ENCODE measurements at regions not wholly inside any gene's neighbourhood (a gene's known extent, or its start where the extent isn't known, plus 50 kb on each side); places are given as distances from the start of the nearest gene placed in this dataset.

GRCh38 chr5:8013948-8014710, 145.2 kb downstream of the MTRR start:
- no peak for ATAC-seq (replicated peaks)
- Mint-ChIP-seq H3K36me3 (ENCODE audit: low read depth) (no peaks in the 10 kb centered on the region), H3K4me3 (no peak overlapping the region), H3K4me1 (no peaks in the 10 kb centered on the region), H3K27me3 (peaks cover 11% of the 10 kb centered on the region), H3K9me3 (no peaks in the 10 kb centered on the region), H3K27ac (no peak overlapping the region)

GRCh38 chr5:8019719-8020218, 150.8 kb downstream of the MTRR start:
- H3K4me3 Mint-ChIP-seq = no peak overlapping the region
- no peaks in the 10 kb centered on the region for H3K36me3 Mint-ChIP-seq (ENCODE audit: low read depth)
- no peak overlapping the region for H3K27ac Mint-ChIP-seq
- ATAC-seq (replicated peaks) = no peak
- H3K27me3 Mint-ChIP-seq = peaks cover 4% of the 10 kb centered on the region
- peaks cover 9% of the 10 kb centered on the region for H3K9me3 Mint-ChIP-seq
- H3K4me1 Mint-ChIP-seq = no peaks in the 10 kb centered on the region

- Mint-ChIP-seq H3K27me3 (peaks cover 5% of the 10 kb centered on the region), H3K27ac (no peak overlapping the region), H3K9me3 (peaks cover 9% of the 10 kb centered on the region), H3K36me3 (ENCODE audit: low read depth) (no peaks in the 10 kb centered on the region), H3K4me1 (no peaks in the 10 kb centered on the region), H3K4me3 (no peak overlapping the region)
- ATAC-seq (replicated peaks) = no peak
These were observed 152.0 kb downstream of the MTRR start for GRCh38 chr5:8020861-8021514.

GRCh38 chr5:8028243-8028642, 159.3 kb downstream of the MTRR start:
- Mint-ChIP-seq H3K4me3 (no peak overlapping the region), H3K9me3 (no peaks in the 10 kb centered on the region), H3K4me1 (no peaks in the 10 kb centered on the region), H3K27me3 (peaks cover 10% of the 10 kb centered on the region), H3K27ac (no peak overlapping the region), H3K36me3 (ENCODE audit: low read depth) (no peaks in the 10 kb centered on the region)
- ATAC-seq (replicated peaks) = no peak

- Mint-ChIP-seq H3K9me3 (no peaks in the 10 kb centered on the region), H3K4me3 (no peak overlapping the region), H3K27ac (no peak overlapping the region), H3K4me1 (no peaks in the 10 kb centered on the region), H3K36me3 (ENCODE audit: low read depth) (no peaks in the 10 kb centered on the region), H3K27me3 (peaks cover 10% of the 10 kb centered on the region)
- ATAC-seq (replicated peaks) = no peak
These were observed 164.3 kb downstream of the MTRR start for GRCh38 chr5:8033261-8033660.

- H3K4me1 Mint-ChIP-seq = no peaks in the 10 kb centered on the region
- ATAC-seq (replicated peaks) = no peak
- H3K4me3 Mint-ChIP-seq = no peak overlapping the region
- no peaks in the 10 kb centered on the region for H3K36me3 Mint-ChIP-seq (ENCODE audit: low read depth)
- H3K27ac Mint-ChIP-seq = no peak overlapping the region
- peaks cover 10% of the 10 kb centered on the region for H3K27me3 Mint-ChIP-seq
- H3K9me3 Mint-ChIP-seq = peaks cover 2% of the 10 kb centered on the region
These were observed 165.9 kb downstream of the MTRR start for GRCh38 chr5:8034852-8035251.

GRCh38 chr5:8048920-8049319, 180.0 kb downstream of the MTRR start:
- Mint-ChIP-seq H3K36me3 (ENCODE audit: low read depth) (no peaks in the 10 kb centered on the region), H3K27me3 (no peaks in the 10 kb centered on the region), H3K9me3 (peaks cover 15% of the 10 kb centered on the region), H3K4me3 (no peak overlapping the region), H3K27ac (no peak overlapping the region), H3K4me1 (no peaks in the 10 kb centered on the region)
- no peak for ATAC-seq (replicated peaks)

GRCh38 chr5:8050616-8051175, 181.7 kb downstream of the MTRR start:
- peaks cover 15% of the 10 kb centered on the region for H3K9me3 Mint-ChIP-seq

GRCh38 chr5:8053270-8053669, 184.3 kb downstream of the MTRR start:
- no peak overlapping the region for H3K4me3 Mint-ChIP-seq

More at GRCh38 chr5:8050616-8051175, 181.7 kb downstream of the MTRR start:
- H3K27ac Mint-ChIP-seq = no peak overlapping the region
- no peak overlapping the region for H3K4me3 Mint-ChIP-seq
- no peaks in the 10 kb centered on the region for H3K36me3 Mint-ChIP-seq (ENCODE audit: low read depth)
- ATAC-seq (replicated peaks) = no peak
- no peaks in the 10 kb centered on the region for H3K27me3 Mint-ChIP-seq
- H3K4me1 Mint-ChIP-seq = no peaks in the 10 kb centered on the region

GRCh38 chr5:8057769-8058168, 188.8 kb downstream of the MTRR start:
- H3K27ac Mint-ChIP-seq = no peak overlapping the region
- no peak overlapping the region for H3K4me3 Mint-ChIP-seq
- no peaks in the 10 kb centered on the region for H3K36me3 Mint-ChIP-seq (ENCODE audit: low read depth)
- no peaks in the 10 kb centered on the region for H3K4me1 Mint-ChIP-seq
- H3K9me3 Mint-ChIP-seq = no peaks in the 10 kb centered on the region
- peaks cover 4% of the 10 kb centered on the region for H3K27me3 Mint-ChIP-seq
- ATAC-seq (replicated peaks) = no peak

More at GRCh38 chr5:8053270-8053669, 184.3 kb downstream of the MTRR start:
- H3K36me3 Mint-ChIP-seq (ENCODE audit: low read depth) = no peaks in the 10 kb centered on the region
- H3K27ac Mint-ChIP-seq = no peak overlapping the region
- no peaks in the 10 kb centered on the region for H3K4me1 Mint-ChIP-seq
- H3K9me3 Mint-ChIP-seq = peaks cover 15% of the 10 kb centered on the region
- no peak for ATAC-seq (replicated peaks)
- no peaks in the 10 kb centered on the region for H3K27me3 Mint-ChIP-seq

- H3K36me3 Mint-ChIP-seq (ENCODE audit: low read depth) = no peaks in the 10 kb centered on the region
- H3K4me3 Mint-ChIP-seq = no peak overlapping the region
- H3K9me3 Mint-ChIP-seq = no peaks in the 10 kb centered on the region
These were observed 189.8 kb downstream of the MTRR start for GRCh38 chr5:8058616-8059190.

GRCh38 chr5:8059337-8059736, 190.4 kb downstream of the MTRR start:
- ATAC-seq (replicated peaks) = no peak
- H3K4me1 Mint-ChIP-seq = no peaks in the 10 kb centered on the region
- H3K9me3 Mint-ChIP-seq = no peaks in the 10 kb centered on the region
- peaks cover 4% of the 10 kb centered on the region for H3K27me3 Mint-ChIP-seq
- H3K4me3 Mint-ChIP-seq = no peak overlapping the region
- H3K36me3 Mint-ChIP-seq (ENCODE audit: low read depth) = no peaks in the 10 kb centered on the region
- H3K27ac Mint-ChIP-seq = no peak overlapping the region

More at GRCh38 chr5:8058616-8059190, 189.8 kb downstream of the MTRR start:
- peaks cover 4% of the 10 kb centered on the region for H3K27me3 Mint-ChIP-seq
- H3K27ac Mint-ChIP-seq = no peak overlapping the region
- ATAC-seq (replicated peaks) = no peak
- H3K4me1 Mint-ChIP-seq = no peaks in the 10 kb centered on the region

- ATAC-seq (replicated peaks) = no peak
- no peak overlapping the region for H3K4me3 Mint-ChIP-seq
- no peaks in the 10 kb centered on the region for H3K36me3 Mint-ChIP-seq (ENCODE audit: low read depth)
- H3K27me3 Mint-ChIP-seq = peaks cover 4% of the 10 kb centered on the region
- no peak overlapping the region for H3K27ac Mint-ChIP-seq
- no peaks in the 10 kb centered on the region for H3K4me1 Mint-ChIP-seq
- H3K9me3 Mint-ChIP-seq = no peaks in the 10 kb centered on the region
These were observed 191.4 kb downstream of the MTRR start for GRCh38 chr5:8060235-8060952.

GRCh38 chr5:8060953-8061429, 192.0 kb downstream of the MTRR start:
- no peaks in the 10 kb centered on the region for H3K36me3 Mint-ChIP-seq (ENCODE audit: low read depth)
- no peak for ATAC-seq (replicated peaks)
- H3K4me1 Mint-ChIP-seq = no peaks in the 10 kb centered on the region
- no peak overlapping the region for H3K27ac Mint-ChIP-seq
- no peak overlapping the region for H3K4me3 Mint-ChIP-seq
- H3K9me3 Mint-ChIP-seq = no peaks in the 10 kb centered on the region
- H3K27me3 Mint-ChIP-seq = peaks cover 4% of the 10 kb centered on the region
